GM23338 (cell line): ENCODE measurements at regions not wholly inside any gene's neighbourhood (a gene's known extent, or its start where the extent isn't known, plus 50 kb on each side); places are given as distances from the start of the nearest gene placed in this dataset.

Experiments
- ATAC-seq: fragments of 200-7000 bp; cut with Tn5 transposase; 3 replicates; pipeline ENCODE4 v1.9.1; 2020
- DNase-seq: peaks from one replicate; pipeline ENCODE4 v3.0.0-alpha.2; 2015; ENCODE audit warnings: low spot score
- H2AFZ ChIP-seq: fragments of 200-600 bp; sonication (generic); 2 replicates; pipeline ENCODE4 v1.8.0; 2016; ENCODE audit warnings: antibody characterized with exemption, mild to moderate bottlenecking, moderate library complexity
- H3F3A ChIP-seq: fragments of 200-600 bp; sonication (generic); replicated peaks from 2 replicates; pipeline ENCODE4 v1.8.0; 2017; ENCODE audit warnings: antibody characterized with exemption, mixed run types, low read depth
- H3K27ac ChIP-seq: fragments of 200-600 bp; sonication (generic); 2 replicates; pipeline ENCODE4 v1.6.1; 2016; ENCODE audit warnings: low read depth
- H3K27me3 ChIP-seq: fragments of 200-600 bp; sonication (generic); 2 replicates; pipeline ENCODE4 v1.8.0; 2016; ENCODE audit warnings: mild to moderate bottlenecking, mixed run types, moderate library complexity; ENCODE audit not compliant: insufficient read depth
- H3K36me3 ChIP-seq: fragments of 200-600 bp; sonication (generic); 2 replicates; pipeline ENCODE4 v1.8.0; 2016; ENCODE audit warnings: mild to moderate bottlenecking; ENCODE audit not compliant: insufficient read depth
- H3K4me1 ChIP-seq: fragments of 200-600 bp; sonication (generic); 2 replicates; pipeline ENCODE4 v1.8.0; 2016; ENCODE audit warnings: mild to moderate bottlenecking, moderate library complexity; ENCODE audit not compliant: insufficient read depth
- H3K4me2 ChIP-seq: fragments of 200-600 bp; sonication (generic); 2 replicates; pipeline ENCODE4 v1.7.1; 2017; ENCODE audit warnings: mixed run types
- H3K4me3 ChIP-seq: fragments of 200-600 bp; sonication (generic); 2 replicates; pipeline ENCODE4 v1.6.1; 2016; ENCODE audit warnings: mixed run types
- H3K79me2 ChIP-seq: fragments of 200-600 bp; sonication (generic); replicated peaks from 2 replicates; pipeline ENCODE4 v1.8.0; 2017; ENCODE audit warnings: mild to moderate bottlenecking; ENCODE audit not compliant: insufficient read depth
- H3K9me2 ChIP-seq: fragments of 200-600 bp; sonication (generic); 2 replicates; pipeline ENCODE4 v1.8.0; 2017; ENCODE audit not compliant: insufficient read depth
- H4K20me1 ChIP-seq: fragments of 200-600 bp; sonication (generic); replicated peaks from 2 replicates; pipeline ENCODE4 v1.8.0; 2017; ENCODE audit warnings: mild to moderate bottlenecking; ENCODE audit not compliant: insufficient read depth
- H3K27ac Mint-ChIP-seq: 2 replicates; pipeline ENCODE4 v1.8.0; 2020; ENCODE audit warnings: inconsistent platforms, mild to moderate bottlenecking, moderate library complexity, mixed read lengths
- H3K27me3 Mint-ChIP-seq: 3 replicates; pipeline ENCODE4 v1.8.0; 2022; ENCODE audit warnings: low read depth, mild to moderate bottlenecking, moderate library complexity, mixed read lengths, inconsistent platforms; ENCODE audit not compliant: insufficient read depth, poor library complexity
- H3K36me3 Mint-ChIP-seq: 3 replicates; pipeline ENCODE4 v1.8.0; 2021; ENCODE audit warnings: low read depth, mild to moderate bottlenecking, inconsistent platforms, moderate library complexity, mixed read lengths
- H3K4me1 Mint-ChIP-seq: 3 replicates; pipeline ENCODE4 v1.8.0; 2020; ENCODE audit warnings: mild to moderate bottlenecking, inconsistent platforms, mixed read lengths
- H3K4me3 Mint-ChIP-seq: 3 replicates; pipeline ENCODE4 v1.8.0; 2021; ENCODE audit warnings: moderate library complexity, mild to moderate bottlenecking, inconsistent platforms, mixed read lengths
- H3K9me3 Mint-ChIP-seq: 3 replicates; pipeline ENCODE4 v1.8.0; 2020; ENCODE audit warnings: moderate library complexity, mild to moderate bottlenecking, inconsistent platforms, mixed read lengths
- CREB1 ChIP-seq: fragments of 250-450 bp; sonication (Bioruptor Pico); IDR thresholded peaks from 2 replicates; pipeline ENCODE4 v1.5.0; 2020; ENCODE audit warnings: low read depth, mild to moderate bottlenecking, moderate library complexity
- CTCF ChIP-seq, 2 experiments: fragments of 200-600 bp in 1 of 2; sonication (generic) in 1 of 2; conservative IDR thresholded peaks; 2 replicates each; pipeline versions ENCODE4 v1.5.1 to v1.6.1; 2016 to 2017; ENCODE audit warnings: antibody characterized with exemption in 2 of 2, low read depth in 2 of 2, mild to moderate bottlenecking in 2 of 2, moderate library complexity in 1 of 2
- ETS1 ChIP-seq: IDR thresholded peaks from 2 replicates; pipeline ENCODE4 v1.6.1; 2016; ENCODE audit warnings: antibody characterized with exemption
- EZH2 ChIP-seq: fragments of 200-600 bp; sonication (generic); IDR thresholded peaks from one replicate; pipeline ENCODE4 v1.8.0; 2017; ENCODE audit warnings: antibody characterized with exemption, mild to moderate bottlenecking, low read depth; ENCODE audit not compliant: unreplicated experiment
- EZH2phosphoT487 ChIP-seq: fragments of 200-600 bp; sonication (generic); IDR thresholded peaks from one replicate; pipeline ENCODE4 v1.8.1; 2018; ENCODE audit warnings: antibody characterized with exemption; ENCODE audit not compliant: unreplicated experiment
- JUNB ChIP-seq: IDR thresholded peaks from one replicate; pipeline ENCODE4 v1.6.1; 2016; ENCODE audit warnings: antibody characterized with exemption; ENCODE audit not compliant: unreplicated experiment
- NANOG ChIP-seq: IDR thresholded peaks from 2 replicates; pipeline ENCODE4 v1.6.1; 2016; ENCODE audit warnings: antibody characterized with exemption, borderline replicate concordance
- POLR2AphosphoS5 ChIP-seq: IDR thresholded peaks from 2 replicates; pipeline ENCODE4 v1.6.1; 2016; ENCODE audit warnings: antibody characterized with exemption, low read depth
- STAT1 ChIP-seq: IDR thresholded peaks from one replicate; pipeline ENCODE4 v1.6.1; 2016; ENCODE audit warnings: antibody characterized with exemption; ENCODE audit not compliant: unreplicated experiment
- ZNF114 ChIP-seq: fragments of 250-450 bp; sonication (Bioruptor Pico); IDR thresholded peaks from 2 replicates; pipeline ENCODE4 v1.5.0; 2020; ENCODE audit warnings: mild to moderate bottlenecking, moderate library complexity
- ZNF331 ChIP-seq: fragments of 250-450 bp; sonication (Bioruptor Pico); IDR thresholded peaks from 2 replicates; pipeline ENCODE4 v1.5.0; 2020; ENCODE audit warnings: low read depth, mild to moderate bottlenecking, moderate library complexity
- TF ChIP-seq, protein P1 (sequence below): IDR thresholded peaks from one replicate; pipeline ENCODE4 v1.6.1; 2018; ENCODE audit warnings: antibody characterized with exemption; ENCODE audit not compliant: unreplicated experiment
- TF ChIP-seq, protein P2 (sequence below): fragments of 250-450 bp; sonication (Bioruptor Pico); IDR thresholded peaks from 2 replicates; pipeline ENCODE4 v1.5.0; 2020; ENCODE audit warnings: mild to moderate bottlenecking, moderate library complexity

- Mint-ChIP-seq H3K4me3 (no peak overlapping the region), H3K36me3 (no peaks in the 10 kb centered on the region), H3K27ac (no peak overlapping the region), H3K9me3 (no peaks in the 10 kb centered on the region), H3K27me3 (peaks cover 2% of the 10 kb centered on the region), H3K4me1 (no peaks in the 10 kb centered on the region)
- Histone ChIP-seq H4K20me1 (no peaks in the 10 kb centered on the region), H3K9me2 (peaks cover 7% of the 10 kb centered on the region; the same call in 1 of the 2 replicates), H3K4me2 (no peak overlapping the region), H2AFZ (no peak overlapping the region), H3K79me2 (no peaks in the 10 kb centered on the region), H3K27me3 (no peaks in the 10 kb centered on the region), H3K4me3 (no peak overlapping the region), H3F3A (no peaks in the 10 kb centered on the region), H3K27ac (no peak overlapping the region), H3K36me3 (no peaks in the 10 kb centered on the region), H3K4me1 (no peaks in the 10 kb centered on the region)
- TF ChIP-seq, protein P1, sequence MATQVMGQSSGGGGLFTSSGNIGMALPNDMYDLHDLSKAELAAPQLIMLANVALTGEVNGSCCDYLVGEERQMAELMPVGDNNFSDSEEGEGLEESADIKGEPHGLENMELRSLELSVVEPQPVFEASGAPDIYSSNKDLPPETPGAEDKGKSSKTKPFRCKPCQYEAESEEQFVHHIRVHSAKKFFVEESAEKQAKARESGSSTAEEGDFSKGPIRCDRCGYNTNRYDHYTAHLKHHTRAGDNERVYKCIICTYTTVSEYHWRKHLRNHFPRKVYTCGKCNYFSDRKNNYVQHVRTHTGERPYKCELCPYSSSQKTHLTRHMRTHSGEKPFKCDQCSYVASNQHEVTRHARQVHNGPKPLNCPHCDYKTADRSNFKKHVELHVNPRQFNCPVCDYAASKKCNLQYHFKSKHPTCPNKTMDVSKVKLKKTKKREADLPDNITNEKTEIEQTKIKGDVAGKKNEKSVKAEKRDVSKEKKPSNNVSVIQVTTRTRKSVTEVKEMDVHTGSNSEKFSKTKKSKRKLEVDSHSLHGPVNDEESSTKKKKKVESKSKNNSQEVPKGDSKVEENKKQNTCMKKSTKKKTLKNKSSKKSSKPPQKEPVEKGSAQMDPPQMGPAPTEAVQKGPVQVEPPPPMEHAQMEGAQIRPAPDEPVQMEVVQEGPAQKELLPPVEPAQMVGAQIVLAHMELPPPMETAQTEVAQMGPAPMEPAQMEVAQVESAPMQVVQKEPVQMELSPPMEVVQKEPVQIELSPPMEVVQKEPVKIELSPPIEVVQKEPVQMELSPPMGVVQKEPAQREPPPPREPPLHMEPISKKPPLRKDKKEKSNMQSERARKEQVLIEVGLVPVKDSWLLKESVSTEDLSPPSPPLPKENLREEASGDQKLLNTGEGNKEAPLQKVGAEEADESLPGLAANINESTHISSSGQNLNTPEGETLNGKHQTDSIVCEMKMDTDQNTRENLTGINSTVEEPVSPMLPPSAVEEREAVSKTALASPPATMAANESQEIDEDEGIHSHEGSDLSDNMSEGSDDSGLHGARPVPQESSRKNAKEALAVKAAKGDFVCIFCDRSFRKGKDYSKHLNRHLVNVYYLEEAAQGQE, result no peak
- TF ChIP-seq EZH2, result no peak
- TF ChIP-seq EZH2phosphoT487, result no peak
- no peak for TF ChIP-seq NANOG
- no peak for TF ChIP-seq ETS1
- no peak for TF ChIP-seq ZNF114 (CRISPR knock-in tag)
- TF ChIP-seq, protein P2, sequence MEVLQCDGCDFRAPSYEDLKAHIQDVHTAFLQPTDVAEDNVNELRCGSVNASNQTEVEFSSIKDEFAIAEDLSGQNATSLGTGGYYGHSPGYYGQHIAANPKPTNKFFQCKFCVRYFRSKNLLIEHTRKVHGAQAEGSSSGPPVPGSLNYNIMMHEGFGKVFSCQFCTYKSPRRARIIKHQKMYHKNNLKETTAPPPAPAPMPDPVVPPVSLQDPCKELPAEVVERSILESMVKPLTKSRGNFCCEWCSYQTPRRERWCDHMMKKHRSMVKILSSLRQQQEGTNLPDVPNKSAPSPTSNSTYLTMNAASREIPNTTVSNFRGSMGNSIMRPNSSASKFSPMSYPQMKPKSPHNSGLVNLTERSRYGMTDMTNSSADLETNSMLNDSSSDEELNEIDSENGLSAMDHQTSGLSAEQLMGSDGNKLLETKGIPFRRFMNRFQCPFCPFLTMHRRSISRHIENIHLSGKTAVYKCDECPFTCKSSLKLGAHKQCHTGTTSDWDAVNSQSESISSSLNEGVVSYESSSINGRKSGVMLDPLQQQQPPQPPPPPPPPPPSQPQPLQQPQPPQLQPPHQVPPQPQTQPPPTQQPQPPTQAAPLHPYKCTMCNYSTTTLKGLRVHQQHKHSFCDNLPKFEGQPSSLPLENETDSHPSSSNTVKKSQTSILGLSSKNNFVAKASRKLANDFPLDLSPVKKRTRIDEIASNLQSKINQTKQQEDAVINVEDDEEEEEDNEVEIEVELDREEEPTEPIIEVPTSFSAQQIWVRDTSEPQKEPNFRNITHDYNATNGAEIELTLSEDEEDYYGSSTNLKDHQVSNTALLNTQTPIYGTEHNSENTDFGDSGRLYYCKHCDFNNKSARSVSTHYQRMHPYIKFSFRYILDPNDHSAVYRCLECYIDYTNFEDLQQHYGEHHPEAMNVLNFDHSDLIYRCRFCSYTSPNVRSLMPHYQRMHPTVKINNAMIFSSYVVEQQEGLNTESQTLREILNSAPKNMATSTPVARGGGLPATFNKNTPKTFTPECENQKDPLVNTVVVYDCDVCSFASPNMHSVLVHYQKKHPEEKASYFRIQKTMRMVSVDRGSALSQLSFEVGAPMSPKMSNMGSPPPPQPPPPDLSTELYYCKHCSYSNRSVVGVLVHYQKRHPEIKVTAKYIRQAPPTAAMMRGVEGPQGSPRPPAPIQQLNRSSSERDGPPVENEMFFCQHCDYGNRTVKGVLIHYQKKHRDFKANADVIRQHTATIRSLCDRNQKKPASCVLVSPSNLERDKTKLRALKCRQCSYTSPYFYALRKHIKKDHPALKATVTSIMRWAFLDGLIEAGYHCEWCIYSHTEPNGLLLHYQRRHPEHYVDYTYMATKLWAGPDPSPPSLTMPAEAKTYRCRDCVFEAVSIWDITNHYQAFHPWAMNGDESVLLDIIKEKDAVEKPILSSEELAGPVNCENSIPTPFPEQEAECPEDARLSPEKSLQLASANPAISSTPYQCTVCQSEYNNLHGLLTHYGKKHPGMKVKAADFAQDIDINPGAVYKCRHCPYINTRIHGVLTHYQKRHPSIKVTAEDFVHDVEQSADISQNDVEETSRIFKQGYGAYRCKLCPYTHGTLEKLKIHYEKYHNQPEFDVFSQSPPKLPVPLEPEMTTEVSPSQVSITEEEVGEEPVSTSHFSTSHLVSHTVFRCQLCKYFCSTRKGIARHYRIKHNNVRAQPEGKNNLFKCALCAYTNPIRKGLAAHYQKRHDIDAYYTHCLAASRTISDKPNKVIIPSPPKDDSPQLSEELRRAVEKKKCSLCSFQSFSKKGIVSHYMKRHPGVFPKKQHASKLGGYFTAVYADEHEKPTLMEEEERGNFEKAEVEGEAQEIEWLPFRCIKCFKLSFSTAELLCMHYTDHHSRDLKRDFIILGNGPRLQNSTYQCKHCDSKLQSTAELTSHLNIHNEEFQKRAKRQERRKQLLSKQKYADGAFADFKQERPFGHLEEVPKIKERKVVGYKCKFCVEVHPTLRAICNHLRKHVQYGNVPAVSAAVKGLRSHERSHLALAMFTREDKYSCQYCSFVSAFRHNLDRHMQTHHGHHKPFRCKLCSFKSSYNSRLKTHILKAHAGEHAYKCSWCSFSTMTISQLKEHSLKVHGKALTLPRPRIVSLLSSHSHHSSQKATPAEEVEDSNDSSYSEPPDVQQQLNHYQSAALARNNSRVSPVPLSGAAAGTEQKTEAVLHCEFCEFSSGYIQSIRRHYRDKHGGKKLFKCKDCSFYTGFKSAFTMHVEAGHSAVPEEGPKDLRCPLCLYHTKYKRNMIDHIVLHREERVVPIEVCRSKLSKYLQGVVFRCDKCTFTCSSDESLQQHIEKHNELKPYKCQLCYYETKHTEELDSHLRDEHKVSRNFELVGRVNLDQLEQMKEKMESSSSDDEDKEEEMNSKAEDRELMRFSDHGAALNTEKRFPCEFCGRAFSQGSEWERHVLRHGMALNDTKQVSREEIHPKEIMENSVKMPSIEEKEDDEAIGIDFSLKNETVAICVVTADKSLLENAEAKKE (CRISPR knock-in tag), result no peak
- TF ChIP-seq CREB1 (CRISPR knock-in tag), result no peak
- TF ChIP-seq JUNB, result no peak
- no peak for TF ChIP-seq POLR2AphosphoS5
- TF ChIP-seq CTCF (conservative IDR thresholded peaks at IDR 0.05; ENCODE audit: low read depth in 2 of 2), result no peak
- no peak for TF ChIP-seq STAT1
- no peak for TF ChIP-seq ZNF331
- DNase-seq (no peak), ATAC-seq (no peak)
These were observed 326.3 kb upstream of the PTGER4 start for GRCh38 chr5:40353442-40353841.
